ENCODE measurements at regions not wholly inside any gene's neighbourhood (a gene's known extent, or its start where the extent isn't known, plus 50 kb on each side); places are given as distances from the start of the nearest gene placed in this dataset.

DNA sequence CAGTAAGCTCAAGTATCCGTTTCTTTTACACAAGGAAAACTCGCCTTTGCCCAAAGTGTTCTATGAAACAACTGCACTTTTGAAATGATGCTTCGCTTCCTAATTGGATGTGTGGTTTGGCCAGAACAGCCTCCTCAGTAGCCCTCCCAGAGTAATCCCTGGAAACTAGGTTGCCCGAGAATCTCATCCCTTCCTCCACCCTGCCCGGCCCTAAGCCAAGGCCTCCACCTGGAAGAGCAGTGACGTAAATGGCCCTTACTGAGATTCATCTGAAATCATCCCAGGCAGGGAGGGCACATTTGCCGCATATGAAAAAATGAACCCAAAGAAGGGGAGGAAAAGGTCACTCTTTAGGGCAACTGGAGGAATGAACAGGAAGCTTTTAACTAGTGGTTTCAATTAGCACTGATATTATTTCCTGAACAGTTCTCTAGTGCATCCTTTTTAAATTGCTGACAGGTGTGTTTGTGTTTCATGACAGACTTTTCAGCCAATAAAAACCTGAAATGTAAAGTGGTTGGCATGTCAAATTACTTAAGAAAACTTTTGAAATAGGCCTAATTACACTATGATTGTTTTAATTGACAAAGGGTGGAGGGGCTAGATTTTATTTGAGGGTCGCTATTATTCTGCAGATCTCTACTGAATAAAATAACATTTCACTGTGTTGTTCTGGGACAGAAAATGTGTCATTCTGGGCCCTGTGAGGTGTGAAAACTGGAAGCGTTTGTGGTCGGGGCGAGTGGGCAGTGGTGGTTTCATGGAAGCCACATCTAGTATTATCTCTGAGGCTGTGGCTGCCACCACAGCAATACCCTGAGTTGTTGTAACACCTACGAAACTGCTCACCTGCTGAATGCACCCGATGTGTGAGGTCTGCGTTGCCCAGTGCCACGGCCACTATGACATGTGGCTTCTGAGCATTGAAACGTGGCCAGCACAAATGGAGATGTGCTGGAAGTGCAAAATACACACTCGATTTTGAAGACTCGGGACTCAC is 112.1 kb downstream of the ZIC5 start:
- DNase-seq (ENCODE audit: low read depth) = no peak

DNA sequence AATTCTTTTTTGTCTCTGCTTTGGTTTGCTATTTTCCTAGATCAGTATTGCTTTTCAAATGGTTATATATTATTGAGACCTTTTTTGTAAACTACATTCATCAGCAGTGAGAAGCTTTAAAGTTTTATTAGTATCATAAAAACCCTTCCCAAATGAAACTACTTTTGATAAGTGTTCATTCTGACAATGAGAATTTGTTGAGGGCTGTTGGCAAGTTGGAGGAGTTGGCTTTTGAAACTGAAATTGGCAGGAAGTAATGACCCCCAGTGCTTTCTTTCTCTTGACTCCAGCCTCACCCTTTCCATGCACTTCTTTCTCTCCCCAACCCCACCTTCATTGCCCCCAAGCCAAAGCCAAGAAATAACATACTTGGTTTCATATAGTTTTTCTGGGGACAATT is 113.8 kb downstream of the ZIC5 start:
- DNase-seq (ENCODE audit: low read depth) = no peak

DNA sequence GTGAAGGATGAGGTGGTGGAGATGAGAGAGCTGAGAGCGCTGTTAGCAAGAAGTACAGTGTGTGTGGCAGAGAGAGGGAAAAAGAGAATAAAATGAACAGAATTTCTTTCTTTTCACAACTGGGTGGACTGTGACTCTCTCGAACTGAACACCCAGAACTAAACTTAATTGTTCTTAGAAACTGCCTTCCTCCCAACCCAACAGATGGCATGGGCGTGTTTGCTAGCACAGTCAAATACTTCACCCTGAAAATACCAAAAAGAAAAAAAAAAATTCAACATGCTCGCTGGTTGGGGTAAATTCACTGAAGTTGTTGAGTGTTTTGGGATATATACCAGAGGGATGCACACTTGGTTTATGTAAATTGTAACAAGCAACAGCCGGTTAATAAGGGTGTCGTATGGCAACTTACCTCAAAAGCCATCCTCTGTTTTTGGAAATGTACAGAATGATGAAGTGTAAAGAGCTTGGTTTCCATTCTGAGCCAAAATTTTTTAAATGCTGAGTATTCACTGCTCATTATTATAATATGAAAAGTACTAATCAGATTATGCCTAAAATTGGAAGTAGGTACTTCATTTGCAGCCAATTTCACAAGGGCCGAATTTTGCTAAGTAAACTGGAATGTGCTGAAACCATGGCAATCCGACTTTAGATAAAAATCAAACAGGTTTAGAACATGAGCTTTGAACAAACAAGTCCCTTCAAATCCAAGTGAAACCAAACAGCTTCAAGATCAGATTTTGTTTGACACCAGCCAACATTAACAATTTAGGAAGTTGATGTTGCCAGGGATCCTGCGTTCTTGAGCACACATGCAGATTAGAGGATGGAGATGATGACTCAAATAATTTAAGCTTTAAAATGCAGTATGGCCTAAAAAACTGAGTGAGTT is 115.8 kb downstream of the ZIC5 start:
- no peak for DNase-seq (ENCODE audit: low read depth)

DNA sequence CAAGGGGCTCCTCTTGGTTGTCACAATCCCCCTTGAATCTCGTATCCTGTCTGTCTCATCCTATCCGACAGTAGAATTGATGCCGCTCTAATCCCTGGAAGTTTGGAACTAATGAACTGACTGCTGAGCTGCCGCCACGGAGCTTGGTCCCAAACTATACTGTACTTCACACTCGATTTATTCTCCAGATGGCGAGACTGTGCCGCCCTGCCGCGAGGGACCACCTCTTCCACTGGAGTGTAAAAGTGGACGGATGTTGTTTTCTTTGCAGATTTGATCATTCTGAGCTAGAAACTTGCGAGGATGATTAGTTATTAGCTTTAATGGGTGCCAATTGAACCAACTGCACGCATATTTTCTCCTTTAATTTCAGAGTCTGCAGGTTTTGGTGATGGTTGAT is 117.2 kb downstream of the ZIC5 start:
- no peak for DNase-seq (ENCODE audit: low read depth)

DNA sequence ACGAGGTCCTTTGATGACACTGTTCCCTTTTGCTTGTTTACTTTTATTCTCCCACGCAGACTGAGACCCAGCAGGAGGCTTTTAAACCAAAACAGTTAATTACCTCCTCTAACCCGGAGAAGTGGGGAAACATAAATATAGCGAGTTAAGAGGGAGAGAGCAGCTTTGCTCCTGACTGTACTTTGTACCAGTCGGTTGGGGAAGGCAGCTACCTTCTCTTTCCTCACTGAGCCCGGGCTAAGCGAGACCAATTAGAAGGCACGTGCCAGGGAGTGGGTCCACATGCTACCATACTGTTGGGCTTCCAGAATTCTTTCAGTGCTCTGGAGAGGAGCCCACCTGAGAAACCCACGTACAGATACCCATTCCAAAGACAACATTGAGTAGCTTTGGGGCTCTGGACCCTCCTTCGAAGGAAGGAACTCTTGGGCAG is 124.2 kb downstream of the ZIC5 start:
- no peak for DNase-seq (ENCODE audit: low read depth)

DNA sequence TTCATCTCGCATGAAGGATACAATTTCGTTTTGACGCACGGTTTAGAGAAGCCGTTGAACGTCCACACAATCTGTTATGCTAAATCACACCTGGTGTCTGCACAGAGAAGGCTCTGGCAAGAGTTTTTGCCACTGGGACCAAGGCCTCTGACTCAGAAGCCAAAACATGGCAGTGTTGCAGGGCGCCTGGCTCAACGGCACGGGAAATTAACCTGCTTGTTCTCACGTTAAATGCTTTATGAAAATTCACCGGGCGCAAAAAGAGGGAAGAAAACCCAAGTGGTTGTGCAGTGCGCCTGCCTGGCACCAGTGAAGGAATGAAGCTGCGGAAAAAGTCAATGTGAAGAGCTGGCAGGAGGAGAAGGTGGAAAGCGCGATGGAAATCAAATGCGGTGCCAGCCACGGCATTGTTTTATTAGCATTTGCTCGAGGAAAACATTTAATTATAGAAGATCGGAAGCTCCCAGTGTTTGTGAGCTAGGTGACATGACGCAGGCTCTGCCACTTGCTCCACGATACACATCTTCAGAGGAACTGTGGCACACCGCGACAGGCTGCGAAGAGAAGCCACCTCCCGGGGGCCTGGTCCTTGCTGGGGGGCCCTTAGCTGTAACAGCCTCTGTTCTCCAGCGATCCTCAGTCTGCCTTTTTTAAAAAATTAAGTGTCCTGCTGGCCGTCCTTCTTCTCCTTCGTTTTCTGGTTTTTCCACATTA is 126.2 kb downstream of the ZIC5 start:
- no peak for DNase-seq (ENCODE audit: low read depth)

DNA sequence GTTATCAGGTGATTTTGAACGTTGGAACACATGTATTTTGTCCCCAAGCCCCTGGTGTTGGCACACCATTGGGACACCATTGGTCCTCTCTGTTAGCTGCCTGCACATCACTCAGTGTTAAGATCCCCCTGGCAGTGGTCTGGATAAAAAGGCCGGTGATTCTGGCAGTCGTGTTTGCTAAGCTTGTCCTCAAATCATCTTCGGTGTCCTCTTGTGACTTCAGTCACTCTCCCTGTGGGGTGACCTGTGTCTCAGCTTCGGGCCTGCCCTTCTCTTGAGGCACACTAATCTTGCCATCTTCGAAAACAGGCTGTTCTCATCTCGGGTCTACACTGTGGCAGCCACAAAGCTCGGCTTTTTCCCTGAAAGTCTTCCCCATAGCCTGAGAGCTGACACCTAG is 127.1 kb downstream of the ZIC5 start:
- no peak for DNase-seq (ENCODE audit: low read depth)

DNA sequence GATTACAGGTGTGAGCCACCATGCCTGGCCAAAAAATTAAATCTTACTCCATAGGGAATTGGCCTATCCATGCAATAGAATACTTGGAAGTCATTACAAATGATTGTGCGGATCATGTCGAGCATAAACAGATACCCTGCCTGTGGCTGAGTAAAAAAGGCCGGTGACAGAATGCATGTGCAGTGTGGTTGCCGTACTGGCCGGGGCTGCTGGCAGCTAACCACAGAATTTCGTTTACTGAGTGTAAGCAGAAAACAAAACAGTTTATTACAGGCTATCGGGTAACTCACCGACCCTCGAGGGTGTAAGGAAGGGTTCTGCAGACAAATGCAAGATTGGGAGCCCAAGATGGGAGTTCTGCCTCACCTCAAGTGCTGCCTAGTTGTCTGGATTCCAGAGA is 127.7 kb downstream of the ZIC5 start:
- no peak for DNase-seq (ENCODE audit: low read depth)

DNA sequence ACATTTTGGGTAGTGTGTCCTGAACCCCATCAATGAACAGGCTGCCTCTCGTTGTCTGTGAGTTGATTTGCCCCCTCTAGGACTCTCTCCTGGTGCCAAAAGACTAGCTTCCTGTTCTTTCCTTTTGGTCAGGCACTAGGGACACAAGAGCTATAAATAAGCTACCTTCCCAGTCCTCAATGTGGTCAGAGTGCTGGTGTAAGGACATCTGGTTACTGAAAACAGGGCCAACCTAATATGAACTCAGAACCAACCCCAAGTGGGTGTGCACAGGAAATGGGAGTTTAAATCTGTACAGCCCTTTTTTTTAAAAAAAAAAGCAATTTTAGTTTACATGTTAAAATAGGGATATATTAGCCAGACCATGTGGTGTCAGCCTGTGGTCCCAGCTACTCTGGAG is 129.2 kb downstream of the ZIC5 start:
- no peak for DNase-seq (ENCODE audit: low read depth)

DNA sequence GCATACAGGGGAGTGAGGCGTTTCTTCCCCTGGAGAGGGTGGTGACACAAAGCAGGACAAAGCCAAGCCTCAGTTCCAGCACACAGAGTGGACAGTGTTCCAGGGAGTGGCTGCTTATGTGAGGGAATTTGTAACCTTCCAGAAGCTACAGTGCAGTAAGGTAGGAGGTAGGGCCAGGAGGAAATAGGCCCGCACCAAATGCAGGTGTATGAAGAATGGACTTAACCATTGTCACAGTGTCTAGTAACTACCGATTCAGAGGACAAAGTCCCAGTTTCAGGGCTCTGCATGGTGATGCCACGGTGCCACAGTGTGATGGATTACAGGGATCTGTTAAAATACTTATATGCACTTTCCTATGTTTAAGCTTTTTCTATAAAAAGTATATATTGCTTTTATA is 135.3 kb downstream of the ZIC5 start:
- no peak for DNase-seq (ENCODE audit: low read depth)

DNA sequence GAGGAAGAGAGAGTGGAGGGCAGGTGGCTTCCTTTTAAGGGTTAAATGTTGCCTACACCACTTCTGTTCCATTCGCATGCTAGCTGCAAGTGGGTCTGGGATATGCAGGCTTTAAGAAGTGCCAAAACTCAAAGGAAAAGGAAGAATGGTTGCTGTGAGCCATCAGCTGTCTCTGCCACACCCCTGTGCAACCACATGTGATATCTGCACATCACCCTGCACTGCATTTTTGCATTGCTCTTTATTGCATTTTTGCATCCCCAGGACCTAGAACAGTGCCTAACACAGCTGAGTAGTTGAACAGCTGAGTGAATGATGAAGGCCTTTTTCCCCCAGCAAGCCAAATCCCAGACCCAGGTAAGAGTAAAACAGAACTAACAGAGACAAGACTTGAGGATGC is 136.1 kb downstream of the ZIC5 start:
- no peak for DNase-seq (ENCODE audit: low read depth)

DNA sequence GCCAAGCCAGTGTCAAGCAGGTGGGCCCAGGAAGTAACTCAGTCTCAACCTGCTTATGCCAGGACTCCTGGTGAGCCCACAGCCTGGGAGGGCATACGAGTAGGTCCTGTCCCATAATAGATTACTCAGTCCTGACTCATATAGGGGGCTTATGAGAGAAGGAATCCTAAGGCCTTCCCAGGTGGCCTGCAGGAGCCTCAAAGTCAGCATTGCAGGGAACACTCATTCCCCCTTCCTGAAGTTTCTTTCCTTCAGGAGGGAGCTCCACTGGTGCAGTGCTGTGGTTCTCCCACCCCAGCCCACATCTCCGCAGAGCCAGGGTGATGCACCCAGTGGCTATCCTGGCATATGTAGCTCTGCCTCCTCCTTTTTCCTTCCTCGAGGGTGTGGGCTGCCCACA is 137.3 kb downstream of the ZIC5 start:
- DNase-seq (ENCODE audit: low read depth) = no peak

DNA sequence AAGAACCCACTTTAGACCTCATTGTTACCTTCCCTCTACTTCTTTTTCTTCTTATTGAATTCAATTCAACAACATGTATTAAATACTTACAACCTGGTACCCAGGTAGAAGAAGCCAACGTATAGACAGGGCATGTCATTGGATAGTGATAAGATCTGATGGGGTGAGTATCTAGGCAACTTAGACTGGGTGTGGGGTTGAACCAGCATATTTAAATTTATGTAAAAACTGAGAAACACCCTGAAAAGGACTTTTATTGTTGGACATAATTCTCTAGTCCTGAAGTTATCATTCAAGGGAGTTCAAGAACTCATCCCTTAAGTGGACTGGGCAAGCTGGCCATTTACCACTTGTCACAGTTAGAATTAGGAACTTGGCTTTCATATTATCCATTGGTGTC is 139.2 kb downstream of the ZIC5 start:
- no peak for DNase-seq (ENCODE audit: low read depth)

DNA sequence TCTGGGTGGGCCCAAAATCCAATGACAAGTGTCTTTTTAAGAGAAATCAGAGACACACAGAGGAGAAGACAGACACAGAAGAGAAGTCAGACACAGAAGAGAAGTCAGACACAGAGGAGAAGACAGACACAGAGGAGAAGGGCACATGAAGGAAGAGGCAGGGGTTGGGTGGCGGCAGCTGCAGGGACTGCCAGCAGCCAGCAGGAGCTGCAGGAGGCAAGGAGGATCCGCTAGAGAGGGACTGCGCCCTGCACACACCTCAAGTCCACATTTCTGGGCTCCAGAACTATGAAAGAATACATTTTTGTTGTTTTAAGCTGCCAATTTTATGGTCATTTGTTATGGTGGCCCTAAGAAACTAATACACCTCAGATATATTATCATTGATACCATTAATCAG is 140.6 kb downstream of the ZIC5 start:
- no peak for DNase-seq (ENCODE audit: low read depth)

DNA sequence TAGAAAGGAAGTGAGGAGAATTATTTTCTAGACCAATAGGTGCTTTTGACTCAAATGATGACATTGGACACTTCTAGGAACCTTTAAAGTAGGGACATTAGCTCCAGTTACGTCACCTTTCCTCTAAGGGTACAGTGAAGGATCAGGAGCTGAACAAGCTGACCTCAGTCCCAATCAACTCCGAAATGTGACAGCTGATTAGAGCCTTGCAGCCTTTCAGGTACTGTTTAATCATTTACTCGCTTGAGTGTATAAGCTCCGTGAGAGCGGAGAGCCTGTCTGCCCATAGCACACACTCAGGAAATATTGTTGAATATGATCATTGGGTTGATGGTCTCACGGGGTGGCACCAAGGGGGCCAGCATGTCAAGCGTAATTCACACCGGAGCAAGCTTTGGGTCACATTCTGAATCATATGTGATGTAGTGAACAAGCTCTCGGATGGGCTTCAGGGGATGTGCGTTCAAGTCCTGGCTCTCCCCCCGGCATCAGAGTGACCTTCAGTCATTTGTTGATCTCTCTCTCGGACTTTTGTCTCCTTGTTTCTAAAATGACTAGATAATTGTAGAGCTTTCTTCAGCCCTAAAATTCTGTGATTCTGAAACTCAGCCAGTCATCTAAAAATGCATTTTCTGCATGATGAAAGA is 141.9 kb downstream of the ZIC5 start:
- DNase-seq (ENCODE audit: low read depth) = no peak

DNA sequence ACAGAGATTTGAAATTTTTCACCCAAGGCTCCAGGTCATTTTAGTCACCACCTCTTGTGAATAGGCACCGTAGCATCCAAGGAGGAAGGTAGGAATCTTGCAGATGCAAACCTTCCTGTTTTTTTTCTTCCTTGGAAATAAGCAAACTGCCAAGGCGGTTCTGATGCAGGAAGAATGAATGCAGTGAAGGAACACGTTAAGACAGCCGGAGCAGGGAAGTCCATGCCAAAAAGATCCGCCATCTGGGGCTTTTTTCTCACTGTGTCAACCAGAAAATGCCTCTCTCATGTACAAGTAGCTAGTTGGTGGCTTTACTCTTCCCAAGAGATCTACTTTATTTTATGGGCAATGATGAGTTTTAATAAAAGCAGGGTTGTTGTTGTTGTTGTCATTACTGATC is 142.4 kb downstream of the ZIC5 start:
- DNase-seq (ENCODE audit: low read depth) = no peak

DNA sequence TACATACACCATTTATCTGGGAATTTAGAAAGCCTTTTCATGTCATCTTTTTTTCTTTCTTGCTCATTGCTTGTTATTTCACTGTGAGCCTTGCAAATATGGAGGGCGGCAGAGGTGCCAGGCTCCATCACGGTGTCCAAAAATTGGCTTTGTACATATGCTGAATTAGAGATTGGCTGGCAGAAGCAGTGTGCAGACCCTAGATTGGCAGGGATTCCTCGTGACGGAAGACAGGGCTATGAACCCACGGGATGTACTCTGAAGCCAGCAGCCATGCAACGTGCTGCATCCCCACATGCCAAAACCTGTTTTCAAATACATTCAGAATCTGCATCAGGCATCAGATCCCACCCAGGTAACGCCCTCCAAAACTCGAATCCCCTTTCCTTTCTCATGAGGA is 142.8 kb downstream of the ZIC5 start:
- no peak for DNase-seq (ENCODE audit: low read depth)

DNA sequence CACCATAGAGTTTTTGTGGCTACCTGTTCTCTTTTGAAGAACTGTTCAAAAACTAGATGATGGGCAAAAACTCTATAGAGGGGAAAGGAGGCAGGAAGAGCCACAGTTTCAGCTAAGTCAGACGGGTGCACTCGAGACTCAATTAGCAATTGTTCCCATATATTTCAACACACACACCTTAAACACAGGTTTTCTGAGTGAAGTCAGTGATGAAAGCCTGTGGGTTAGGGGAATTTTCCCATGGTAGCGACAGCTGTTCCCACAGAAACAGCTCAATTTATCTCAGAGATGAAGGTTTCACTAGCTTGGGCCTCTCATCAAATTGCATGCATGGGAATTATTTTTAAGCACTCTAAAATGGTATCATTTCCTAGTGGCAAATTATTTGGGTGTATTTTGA is 143.4 kb downstream of the ZIC5 start:
- no peak for DNase-seq (ENCODE audit: low read depth)

DNA sequence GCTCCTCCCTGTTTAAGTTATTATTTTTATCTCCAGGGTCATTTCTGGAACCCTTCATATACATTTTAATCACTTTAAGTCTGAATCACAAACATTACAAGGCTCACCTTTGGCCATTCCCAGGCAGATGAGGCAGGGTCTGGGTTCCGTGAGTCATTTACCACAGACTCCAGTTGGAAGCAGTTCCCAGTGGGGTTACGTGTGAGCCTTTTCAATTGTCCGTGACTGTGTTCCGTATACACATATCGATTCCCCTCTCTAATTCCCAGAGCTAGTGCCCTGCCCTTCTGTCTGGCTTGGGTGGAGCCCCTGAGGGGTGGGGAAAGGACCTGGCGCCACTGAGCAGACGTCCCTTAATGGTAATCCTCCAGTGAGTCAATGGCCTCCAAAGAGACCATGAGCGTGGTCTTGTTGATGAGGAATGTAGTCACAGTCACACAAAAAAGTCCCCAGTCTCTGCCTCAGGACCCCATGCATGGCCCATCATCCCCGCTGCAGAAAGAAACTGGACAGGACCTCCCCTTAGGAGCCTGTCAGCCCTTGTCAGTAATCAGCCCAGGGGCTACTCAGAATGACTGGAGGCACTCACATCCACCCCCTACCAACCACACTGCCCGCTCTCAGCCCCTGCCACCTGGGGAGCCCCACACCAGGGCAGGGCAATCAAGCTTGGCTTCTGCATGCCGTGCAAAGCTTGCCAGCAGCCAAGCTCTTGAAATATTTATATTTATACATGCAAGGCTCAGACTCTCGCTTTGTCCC is 144.4 kb downstream of the ZIC5 start:
- DNase-seq (ENCODE audit: low read depth) = no peak

DNA sequence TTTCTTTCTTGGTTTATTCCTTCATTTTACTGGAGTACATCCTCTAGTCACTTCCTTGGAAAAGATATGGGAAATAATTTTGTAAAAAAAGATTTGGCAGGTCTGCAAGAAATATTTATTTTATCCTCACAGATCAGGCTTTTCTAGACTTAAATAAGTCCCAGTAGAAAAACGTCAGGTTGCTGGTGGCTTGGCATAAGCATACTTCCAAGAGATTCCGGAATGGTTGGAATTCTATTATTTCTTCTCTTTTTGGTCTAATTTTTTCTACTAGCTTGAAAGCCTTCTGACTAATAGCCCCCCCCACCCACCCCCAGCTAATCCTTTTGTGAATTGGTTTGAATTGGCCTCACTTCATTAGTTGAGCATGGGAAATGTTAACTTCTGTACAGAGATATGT is 147.6 kb downstream of the ZIC5 start:
- no peak for DNase-seq (ENCODE audit: low read depth)

DNA sequence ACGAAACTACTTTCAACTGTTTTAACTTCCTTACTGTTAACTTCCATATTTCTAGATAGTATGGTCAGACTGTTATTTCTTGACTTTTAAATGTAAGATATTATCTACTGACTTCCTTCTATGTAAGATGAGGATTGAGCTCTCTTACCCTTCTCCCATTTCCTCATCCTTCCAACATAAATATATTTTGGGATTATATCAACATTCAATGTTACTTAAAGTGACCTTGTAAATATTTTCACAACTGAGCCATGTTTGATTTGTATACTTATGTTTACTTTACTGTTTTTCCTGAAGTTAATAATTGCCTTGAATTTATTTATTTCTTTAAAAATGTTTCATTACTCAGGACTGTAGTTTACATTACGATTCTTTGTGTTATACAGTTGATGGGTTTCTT is 148.7 kb downstream of the ZIC5 start:
- no peak for DNase-seq (ENCODE audit: low read depth)

Measured in HS-5 (cell line).